NCI-H2107 treated with DMSO at 0.1 percent for 48 hours (cell line): ENCODE measurements at regions not wholly inside any gene's neighbourhood (a gene's known extent, or its start where the extent isn't known, plus 50 kb on each side); places are given as distances from the start of the nearest gene placed in this dataset.

Source experiments
- DNase-seq: peaks from one replicate; lab custom pipeline; 2025; ENCODE audit not compliant: unreplicated experiment; lab: John Stamatoyannopoulos, UW

- DNase-seq: no peak
Measured at GRCh38 chr11:130817330-130817944, 98.8 kb downstream of the SNX19 start.

- DNase-seq: no peak
Measured at GRCh38 chr11:130819625-130820024, 96.7 kb downstream of the SNX19 start.
